Fibroblast of skin of abdomen (primary cell): ENCODE measurements at regions not wholly inside any gene's neighbourhood (a gene's known extent, or its start where the extent isn't known, plus 50 kb on each side); places are given as distances from the start of the nearest gene placed in this dataset.
A peak's percentile ranks its signal among the peaks of the same experiment; 100 is the strongest.

ENCODE experiments used
- DNase-seq: peaks from one replicate; pipeline ENCODE4 v3.0.0-alpha.2; 2013

DNA sequence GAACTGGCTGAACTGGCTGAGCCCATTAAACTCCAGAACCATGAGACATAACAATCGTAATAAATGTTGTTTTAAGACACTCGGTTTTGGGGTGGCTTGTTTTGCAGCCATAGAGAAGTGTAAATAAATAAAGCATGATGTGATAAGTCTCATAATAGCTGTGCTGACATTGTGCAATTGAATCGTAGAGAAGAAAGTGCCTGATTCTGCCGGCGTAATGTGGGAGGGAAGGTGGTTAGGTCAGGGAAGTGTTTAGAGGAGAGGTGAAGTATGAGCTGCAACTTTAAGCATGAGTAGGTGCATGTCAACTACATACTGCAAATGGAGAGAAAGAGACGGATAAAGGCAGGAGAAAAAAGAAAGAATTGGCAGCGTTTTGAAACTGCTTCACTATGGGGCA, 217.1 kb downstream of the BLID start:
- no peak for DNase-seq

DNA sequence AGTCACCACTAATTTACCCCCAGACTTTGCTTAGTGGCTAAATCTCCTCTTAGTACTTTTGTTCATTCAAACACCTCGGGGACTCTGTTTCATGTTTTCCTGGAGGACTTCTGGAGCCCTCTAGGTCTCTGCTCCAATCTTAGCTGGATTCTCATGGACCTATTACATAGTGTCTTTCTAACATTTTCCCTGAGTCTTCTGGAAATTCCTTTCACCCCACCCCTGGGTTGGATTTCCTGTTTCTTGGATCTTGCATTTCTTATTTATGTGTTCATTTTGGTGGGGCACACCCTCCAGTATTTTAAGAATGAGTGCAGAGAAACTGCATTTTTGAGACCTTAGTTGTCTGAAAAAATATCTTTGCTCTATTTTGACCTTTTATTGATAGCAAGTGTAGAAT, 220.1 kb downstream of the BLID start:
- peak; percentile 78 for DNase-seq

DNA sequence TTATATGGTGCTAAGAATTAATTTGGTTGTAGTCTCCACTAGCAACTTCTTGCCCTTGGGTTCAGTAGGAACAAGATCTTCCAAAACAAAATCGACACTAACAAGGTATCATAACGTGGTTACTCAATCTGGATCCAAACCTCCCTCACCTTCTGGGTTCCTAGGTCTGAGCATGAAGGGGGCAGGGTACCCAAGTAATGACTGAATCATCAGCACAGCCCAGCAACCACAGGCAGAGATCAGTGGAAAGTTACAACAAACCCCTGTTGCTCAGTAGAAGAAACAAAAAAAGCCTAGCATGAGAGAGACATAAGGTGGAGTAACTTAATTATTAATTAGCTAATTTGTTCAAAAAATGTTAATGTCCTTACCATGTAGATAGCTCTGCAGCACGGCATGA, 221.4 kb downstream of the BLID start:
- DNase-seq: peak; percentile 61

DNA sequence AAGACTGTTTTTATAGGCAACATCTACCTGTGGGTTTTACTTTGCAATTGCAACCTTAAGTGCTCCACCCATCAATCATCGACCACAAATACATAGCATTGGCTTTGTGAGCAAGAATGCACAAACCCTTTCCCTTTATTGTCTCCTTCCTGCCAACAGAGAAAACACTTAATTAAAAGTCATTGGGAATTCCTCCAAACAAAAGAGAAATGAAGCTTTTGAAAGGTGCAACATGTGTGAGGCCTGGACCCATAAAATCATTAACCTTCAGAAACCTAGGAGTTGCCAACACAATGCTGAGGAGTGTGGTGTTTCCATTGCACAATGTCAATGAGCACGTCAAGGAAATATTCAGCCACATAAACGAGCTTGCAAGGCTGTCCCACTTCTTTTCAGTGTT, 223.2 kb downstream of the BLID start:
- DNase-seq: peak; percentile 68

DNA sequence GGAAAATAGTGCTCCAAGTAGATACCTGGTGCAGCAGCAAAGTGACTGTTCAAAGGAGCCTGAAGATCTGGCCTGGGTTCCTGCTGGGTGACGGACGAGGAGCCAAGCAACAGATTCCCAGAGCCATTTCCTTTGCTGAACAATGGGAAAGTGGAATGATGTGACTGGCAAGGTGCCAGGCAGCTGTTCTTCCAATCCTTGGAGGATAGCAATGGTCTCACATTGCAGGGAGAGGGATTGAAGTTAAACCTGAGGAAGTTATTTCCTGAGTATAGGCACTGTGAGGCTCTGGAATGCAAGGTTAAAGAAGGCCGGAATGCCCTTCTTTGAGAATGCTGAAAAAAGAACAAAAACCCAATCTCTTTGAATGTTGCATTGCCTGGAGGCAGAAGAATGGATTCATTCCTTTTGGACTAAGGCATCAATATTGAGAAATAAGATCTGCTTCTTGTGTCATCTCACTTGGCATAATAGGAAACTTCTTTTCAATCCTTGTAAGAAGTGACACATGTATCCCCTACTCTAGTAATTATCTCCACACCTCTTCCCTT, 223.8 kb downstream of the BLID start:
- peak; percentile 81 for DNase-seq

DNA sequence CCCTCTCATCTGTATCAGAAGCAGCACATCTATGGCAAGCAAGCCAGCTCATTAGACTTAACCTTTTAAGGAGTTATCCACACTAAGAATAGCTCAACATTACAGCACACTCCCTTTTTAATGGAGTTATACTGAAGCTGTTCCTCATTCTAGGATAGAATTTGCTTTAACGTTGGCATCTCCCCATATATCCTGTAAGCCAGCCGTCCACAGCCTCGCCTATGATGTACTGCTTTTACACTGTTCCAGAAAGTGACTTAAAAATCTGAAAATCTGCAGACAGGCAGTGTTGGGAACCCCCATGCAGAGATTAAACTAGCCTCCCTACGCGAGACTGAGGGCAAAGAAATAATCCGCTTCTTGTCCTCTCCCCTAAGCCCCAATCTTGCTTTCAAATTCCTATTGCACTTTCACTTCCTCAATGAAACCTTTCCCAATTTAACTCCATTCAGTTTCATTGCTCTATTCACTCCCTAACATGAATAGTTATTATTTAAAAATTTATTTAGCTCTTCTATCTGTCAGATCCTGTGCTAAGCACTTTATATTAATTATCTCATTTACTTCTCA, 225.0 kb downstream of the BLID start:
- DNase-seq: no peak

DNA sequence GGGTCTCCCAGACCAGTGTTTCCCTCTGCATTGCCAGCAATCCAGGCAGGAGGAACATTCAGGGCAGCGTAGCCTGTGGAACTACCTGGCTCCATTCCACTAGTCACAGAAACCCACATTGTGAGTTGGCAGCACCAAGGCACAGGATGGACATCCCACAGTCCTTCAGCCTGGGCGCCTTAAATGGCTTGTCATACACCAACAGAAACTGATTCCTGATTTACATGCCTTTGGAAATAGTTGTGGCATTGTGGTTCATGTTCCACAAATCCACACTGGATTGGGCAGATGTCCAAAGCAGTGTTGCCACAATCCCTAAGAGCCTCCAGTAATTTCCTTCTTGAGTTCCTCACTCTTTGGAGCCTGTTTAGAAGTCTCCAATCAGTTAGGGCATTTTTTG, 225.6 kb downstream of the BLID start:
- DNase-seq: peak; percentile 97

DNA sequence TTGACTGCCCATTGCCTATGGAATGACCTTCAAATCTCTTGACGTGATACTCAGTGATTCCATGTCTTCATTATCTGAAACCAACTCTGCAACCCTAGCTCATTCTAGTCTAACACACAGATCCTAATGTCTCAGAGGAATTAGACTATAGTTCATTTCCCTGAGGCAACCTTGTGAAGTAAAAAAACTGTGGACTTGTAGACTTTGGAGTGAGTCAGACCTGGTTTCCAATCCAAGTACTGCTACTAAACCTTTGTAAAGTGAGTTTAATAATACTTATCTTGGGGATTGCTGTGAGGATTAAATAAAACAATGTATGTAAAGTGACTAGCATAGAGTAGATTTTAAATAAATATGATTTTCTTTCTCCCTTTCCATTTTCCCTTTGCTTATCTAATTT, 226.1 kb downstream of the BLID start:
- DNase-seq: peak; percentile 74

DNA sequence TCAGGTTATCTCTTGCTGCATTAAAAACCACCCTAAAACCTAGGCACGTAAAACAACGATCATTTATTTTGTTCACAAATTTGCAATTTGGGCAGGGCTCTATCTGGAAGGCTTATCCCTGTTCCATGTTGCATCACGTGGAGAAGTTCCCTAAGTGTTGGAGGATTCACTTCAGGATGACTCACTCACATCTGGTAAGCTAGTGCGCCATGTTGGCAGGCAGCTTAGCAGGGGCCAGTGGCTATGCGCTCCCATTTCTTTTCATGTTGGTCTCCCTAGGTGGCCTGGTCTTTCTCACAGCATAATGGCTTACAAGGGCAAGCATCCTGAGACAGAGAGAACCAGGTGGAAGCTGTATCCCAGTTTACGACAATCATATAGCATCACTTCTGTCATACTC, 226.8 kb downstream of the BLID start:
- peak; percentile 46 for DNase-seq

DNA sequence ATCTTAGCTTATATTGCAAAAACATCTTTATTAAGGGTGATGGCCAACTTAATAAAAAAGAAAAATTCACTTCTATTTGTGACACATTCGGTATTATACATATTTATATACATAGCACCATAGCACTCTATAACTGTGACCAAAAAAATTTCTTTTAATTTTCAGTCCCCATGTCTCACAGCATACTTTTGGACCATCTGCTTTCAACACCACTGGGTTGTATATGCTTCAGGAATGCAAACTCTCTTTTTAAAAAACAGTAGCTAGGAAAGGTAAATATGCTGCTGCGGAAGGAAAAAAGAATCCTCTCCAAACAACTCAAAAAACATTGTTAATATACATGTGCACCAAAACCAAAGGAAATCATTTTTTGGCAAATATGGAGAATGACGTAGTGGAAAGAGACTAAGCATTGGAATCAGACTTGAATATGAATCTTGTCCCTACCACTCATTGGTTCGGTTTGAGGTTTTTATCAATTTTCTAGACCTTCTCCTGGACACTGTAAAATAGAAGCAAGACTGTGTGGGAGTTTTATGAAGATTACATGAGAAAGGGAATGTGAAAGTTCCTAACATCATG, 227.9 kb downstream of the BLID start:
- DNase-seq: peak; percentile 19

DNA sequence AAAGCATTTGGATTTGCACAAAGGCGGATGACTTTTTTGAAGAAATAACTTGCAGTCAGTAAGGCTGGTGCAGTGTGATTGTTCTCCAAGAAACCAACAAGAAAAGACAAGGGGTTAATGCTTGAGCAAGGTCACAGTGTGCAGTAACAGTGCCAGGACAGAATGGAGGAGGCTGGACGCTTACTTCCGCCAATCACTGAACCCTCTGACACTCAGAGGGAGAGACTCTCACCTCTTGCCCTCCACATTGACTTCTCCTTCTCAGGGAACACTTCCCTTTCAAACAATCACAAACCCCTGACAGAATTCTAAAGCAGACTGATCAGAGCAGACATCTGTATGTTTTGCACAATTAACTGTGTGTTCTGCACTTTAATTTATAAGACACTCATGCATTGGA, 228.4 kb downstream of the BLID start:
- no peak for DNase-seq

DNA sequence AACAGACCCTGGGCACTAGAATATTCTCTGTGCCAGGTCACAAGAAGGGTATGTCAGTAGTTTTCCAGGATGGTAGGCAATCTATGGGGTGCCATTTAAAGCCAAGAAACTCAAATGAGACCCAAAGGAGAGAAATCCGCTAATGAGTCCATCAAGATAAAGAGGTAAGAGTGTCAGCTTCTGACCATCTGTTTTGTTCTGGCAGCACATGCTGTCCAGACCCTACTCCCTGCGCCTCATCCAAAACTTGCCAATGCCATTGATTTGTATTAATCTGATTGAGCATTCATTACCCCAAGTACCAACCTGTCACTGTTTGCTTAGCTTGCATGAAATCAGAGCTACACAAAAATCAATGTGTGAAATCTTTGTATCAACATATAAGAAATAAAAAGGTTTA, 229.0 kb downstream of the BLID start:
- DNase-seq: no peak

DNA sequence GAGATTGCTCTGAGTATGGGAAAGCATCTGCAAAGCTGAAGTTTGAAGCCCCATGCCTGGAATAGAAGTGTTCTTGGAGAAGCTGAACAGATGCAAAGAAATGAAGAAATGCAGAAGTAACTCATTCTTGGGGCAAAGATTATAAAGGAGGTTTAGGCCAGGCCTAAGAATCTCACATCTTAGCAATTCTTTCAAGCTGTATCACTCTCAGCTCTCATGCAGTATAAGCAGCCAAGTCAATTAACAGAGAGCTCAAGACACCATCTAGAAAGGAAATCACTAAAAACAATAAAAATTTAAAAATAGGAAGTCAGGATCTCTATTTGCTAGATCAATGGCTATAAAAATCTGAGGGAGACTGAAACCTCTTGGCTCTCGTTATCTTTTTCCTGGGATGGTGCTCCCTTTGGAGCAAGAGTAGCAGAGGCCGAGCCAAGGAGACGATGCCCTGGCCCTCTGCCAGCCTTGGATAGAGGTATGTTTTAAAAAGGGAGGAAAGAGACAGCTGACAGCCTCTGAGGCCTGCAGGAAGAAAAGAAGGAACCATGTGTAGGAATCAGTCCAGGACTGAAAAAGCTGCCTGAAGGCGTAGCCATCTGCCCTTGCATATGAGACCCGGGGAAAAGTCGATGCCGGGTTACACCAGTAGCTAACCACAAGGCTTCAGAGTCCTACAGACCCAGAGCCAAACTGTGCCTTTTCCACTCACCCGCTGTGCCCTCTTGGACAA, 229.8 kb downstream of the BLID start:
- peak; percentile 28 for DNase-seq

DNA sequence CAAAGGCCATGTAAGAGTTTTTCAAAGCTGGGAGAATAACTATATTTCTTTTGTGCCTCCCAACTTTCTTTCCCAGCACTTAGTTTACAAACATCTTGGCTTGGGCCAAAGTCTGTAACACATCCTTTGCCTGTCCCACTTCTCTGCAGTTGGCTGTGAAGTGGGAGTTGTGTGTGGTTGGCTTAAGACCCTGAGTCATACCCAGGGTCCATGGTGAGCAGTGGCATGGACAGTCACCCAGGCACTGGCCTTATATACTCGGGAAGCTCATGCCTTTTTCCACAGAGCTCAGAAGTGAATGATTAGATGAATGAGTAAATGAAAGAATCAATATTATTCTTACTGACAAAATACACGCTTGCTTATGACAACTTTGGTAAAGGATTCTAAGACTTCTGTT, 231.4 kb downstream of the BLID start:
- no peak for DNase-seq

DNA sequence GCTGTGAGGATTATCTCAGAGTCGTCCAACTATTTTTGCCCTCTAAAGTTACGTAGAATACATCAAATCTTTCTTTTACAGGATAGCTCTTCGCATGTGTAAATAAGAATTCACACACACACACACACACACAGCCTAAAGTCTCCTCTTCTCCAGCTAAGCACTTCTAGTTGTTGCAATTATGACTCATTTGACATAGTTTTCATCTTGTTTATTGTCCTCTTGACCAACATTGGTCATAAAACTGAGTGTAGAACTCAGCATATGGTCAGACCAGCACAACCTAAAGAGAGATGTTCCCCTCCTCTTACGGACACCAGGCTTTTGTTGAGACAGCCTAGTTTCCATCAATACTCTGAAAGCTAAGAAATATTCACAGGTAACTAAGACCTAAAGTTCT, 234.2 kb downstream of the BLID start:
- peak; percentile 73 for DNase-seq

DNA sequence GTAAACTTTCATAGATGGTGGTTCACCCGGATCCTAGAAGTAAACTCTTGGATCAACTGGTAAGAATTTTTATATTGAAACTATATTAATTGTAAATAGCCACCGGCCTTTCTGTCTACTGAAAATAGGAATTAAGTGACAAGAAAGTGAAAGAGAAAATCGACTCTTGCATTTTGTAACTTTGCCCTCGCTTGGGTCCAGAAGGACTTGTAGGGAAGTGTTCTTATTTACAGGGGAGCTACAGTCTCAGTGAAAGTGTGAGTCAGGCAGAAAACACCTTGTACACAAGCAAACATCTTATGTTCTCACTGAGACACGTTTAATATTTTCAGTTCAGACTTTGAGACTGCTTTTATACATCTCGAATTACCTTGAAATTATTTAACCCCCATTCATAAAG, 238.9 kb downstream of the BLID start:
- DNase-seq: no peak

DNA sequence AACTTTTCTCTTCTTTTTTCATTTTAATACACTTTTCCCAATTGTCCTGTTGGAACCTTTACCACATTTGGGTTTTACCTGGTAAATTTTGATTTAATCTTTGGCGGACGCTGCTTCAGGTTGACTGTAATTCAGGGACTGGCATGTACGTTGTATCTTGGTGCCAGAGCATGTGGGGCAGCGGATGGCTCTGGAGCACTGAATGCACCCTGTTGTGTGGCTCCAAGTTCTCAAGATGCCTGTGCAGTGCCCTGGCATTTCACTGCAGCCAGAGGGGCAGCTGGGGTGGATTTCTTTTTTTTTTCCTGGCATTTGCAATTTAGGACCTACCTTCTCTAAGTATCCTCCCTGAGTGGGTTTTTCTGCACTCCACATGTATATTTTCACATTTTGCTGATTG, 242.2 kb downstream of the BLID start:
- no peak for DNase-seq

DNA sequence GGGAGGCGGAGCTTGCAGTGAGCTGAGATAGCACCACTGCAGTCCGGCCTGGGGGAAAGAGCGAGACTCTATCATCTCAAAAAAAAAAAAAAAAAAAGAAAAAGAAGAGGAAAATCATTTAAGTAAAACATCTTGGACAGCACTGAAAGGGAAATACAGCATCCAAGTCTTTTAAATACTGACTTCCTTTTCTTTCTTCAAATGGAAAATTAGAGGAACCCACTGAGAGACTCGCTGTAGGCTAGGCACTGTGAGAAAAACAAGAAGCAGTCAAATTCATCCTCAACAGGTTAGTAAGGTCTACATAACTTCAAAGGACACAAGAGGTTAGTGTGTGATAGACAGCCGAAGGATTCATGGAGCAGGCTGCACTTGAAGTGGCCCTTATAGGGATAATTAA, 243.7 kb downstream of the BLID start:
- DNase-seq: no peak

DNA sequence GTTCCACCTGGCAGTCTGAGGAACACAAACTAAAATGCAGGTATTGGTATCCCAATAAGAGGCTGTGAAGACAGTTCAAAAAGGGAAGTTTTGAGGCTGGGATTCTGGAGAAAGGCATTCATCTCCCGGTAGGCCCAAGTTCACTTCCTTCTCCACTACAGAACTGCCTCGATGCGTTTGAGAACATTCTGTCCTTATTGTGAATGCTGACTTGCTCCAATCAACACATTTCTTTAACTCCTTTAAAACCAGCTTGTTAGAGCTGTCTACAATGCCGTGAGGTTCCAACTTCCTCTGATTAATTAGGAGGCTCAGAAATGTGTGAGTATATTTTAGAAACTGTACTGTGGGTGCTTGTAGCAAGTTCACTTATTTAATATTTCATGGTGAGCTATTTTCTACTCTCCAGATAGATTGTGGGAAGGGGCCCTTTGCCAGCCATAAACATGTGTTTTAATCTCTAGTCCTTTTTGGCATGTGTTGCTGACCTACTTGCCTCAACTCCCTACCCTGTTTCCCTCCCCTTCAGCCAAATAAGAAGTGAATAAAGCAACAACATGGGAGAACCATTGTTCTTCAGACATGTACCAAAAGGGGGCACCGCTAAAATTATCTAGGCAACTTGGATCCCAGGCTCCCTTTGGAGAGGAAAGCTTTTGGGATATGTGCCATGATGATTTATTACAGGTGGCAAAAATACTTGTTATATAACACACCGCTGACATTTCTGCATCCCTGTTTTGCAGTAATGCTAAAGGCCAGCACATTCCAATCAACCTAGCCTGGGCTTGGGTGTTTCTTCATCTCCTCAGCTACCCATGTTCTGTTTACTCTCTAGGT, 245.6 kb downstream of the BLID start:
- DNase-seq: peak; percentile 44

DNA sequence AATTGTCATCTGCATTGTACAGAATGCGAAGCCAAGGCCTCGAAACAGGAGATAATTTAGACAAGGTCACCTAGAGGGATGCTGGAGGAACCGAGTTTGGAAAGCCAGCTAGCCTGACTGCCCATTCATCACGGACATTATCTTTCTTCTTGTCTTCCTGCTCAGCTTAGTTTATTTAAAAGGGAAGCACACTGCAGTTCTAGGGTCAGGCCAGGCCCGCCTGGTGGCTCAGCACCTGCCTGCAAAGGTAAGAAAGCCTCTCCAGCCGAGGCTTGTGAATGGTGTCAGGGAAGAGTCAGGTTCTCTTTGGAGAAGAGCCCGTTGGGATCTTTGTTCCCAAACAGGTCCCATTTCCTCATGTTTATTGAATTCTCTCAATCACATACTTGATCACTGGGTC, 246.5 kb downstream of the BLID start:
- DNase-seq: no peak

DNA sequence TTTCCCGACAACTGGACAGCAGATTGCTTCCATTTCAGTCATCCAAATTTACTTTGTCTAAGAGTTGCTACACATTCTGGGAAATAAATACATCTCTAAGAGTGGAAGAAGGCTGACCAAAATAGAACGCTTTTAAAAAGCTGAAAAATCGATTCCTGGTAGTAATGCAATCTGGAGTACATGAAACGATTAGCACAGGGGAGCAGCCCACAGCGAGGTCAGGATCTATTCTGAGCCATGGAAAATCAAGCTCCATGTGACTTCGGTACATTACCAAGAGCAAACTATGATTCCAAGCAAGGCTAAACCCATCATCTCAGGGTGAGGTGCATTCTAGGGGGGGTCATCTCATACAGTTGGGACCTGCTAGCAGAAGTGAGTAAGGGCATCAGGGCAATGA, 249.3 kb downstream of the BLID start:
- DNase-seq: no peak

DNA sequence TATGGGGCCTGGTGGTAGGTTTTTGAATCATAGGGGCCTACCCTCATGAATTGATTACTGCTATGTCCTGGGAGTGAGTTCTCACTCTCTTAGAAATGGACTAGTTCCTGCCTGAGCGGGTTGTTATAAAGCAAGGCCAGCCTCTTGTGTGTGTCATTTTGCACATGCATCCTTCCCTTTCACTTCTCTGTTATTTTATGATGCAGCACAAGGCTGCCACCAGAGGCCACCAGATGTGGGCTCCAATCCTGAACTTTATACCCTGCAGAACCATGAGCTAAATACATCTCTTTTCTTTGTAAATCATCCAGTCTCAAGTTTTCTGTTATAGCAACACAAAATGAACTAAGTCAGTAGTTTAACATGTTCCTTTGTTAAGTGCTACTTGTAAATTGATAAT, 251.4 kb downstream of the BLID start:
- no peak for DNase-seq

DNA sequence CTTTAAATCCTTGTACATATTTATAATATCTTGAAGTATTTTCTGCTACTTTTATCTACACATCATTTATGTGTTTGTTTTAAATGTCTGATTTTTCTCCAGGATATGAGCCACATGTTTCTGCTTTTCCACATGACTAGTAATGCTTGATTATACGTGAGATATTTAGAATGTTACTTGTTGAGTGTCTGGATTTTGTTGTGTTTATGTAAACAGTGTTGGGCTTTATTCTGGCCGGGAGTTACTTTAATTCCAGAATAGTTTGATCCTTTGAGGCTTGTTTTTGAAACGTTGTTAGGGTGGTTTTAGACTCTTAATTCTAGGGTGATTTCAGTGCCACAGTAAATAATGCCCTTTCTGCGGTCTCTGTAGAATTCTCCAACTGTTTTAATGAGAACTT, 252.9 kb downstream of the BLID start:
- DNase-seq: no peak
